ENCODE measurements at regions not wholly inside any gene's neighbourhood (a gene's known extent, or its start where the extent isn't known, plus 50 kb on each side); places are given as distances from the start of the nearest gene placed in this dataset.

- H3K36me3 ChIP-seq, result no peaks in the 10 kb centered on the region
- no peak overlapping the region for H3K4me2 ChIP-seq
- H3K27ac Mint-ChIP-seq, result no peak overlapping the region
- no peaks in the 10 kb centered on the region for H3K27me3 ChIP-seq
- no peak overlapping the region for H3K4me3 ChIP-seq
- H3F3A ChIP-seq (ENCODE audit: low read depth), result no peaks in the 10 kb centered on the region
- no peak overlapping the region for H3K9ac ChIP-seq
- H3K9me3 Mint-ChIP-seq, result peaks cover 13% of the 10 kb centered on the region
- H3K36me3 Mint-ChIP-seq, result no peaks in the 10 kb centered on the region
- no peaks in the 10 kb centered on the region for H3K9me3 ChIP-seq (ENCODE audit: low read depth)
- no peak overlapping the region for H3K27ac ChIP-seq
- H3K4me3 Mint-ChIP-seq, result no peak overlapping the region
- TF ChIP-seq EZH2phosphoT487 (IDR thresholded peaks at IDR 0.05), result no peak
- TF ChIP-seq EZH2 (IDR thresholded peaks at IDR 0.05), result no peak
- TF ChIP-seq, protein P1, sequence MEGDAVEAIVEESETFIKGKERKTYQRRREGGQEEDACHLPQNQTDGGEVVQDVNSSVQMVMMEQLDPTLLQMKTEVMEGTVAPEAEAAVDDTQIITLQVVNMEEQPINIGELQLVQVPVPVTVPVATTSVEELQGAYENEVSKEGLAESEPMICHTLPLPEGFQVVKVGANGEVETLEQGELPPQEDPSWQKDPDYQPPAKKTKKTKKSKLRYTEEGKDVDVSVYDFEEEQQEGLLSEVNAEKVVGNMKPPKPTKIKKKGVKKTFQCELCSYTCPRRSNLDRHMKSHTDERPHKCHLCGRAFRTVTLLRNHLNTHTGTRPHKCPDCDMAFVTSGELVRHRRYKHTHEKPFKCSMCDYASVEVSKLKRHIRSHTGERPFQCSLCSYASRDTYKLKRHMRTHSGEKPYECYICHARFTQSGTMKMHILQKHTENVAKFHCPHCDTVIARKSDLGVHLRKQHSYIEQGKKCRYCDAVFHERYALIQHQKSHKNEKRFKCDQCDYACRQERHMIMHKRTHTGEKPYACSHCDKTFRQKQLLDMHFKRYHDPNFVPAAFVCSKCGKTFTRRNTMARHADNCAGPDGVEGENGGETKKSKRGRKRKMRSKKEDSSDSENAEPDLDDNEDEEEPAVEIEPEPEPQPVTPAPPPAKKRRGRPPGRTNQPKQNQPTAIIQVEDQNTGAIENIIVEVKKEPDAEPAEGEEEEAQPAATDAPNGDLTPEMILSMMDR (IDR thresholded peaks at IDR 0.05), result no peak
- no peaks in the 10 kb centered on the region for H3K4me1 ChIP-seq
- H2AFZ ChIP-seq (replicated peaks), result no peak overlapping the region
- peaks cover 17% of the 10 kb centered on the region for H3K4me1 Mint-ChIP-seq
- DNase-seq (ENCODE audit: low spot score), result no peak
- no peaks in the 10 kb centered on the region for H3K79me2 ChIP-seq (ENCODE audit: low read depth)
- H4K20me1 ChIP-seq (ENCODE audit: low read depth), result no peaks in the 10 kb centered on the region
- H3K27me3 Mint-ChIP-seq (ENCODE audit: insufficient read depth, low read depth), result peaks cover 20% of the 10 kb centered on the region
Measured at GRCh38 chr11:69403556-69404215, 77.8 kb upstream of the LINC01488 start.

- peaks cover 10% of the 10 kb centered on the region for H3K27me3 Mint-ChIP-seq (ENCODE audit: insufficient read depth, low read depth)
- H3K9me3 Mint-ChIP-seq, result peaks cover 13% of the 10 kb centered on the region
- H3K4me3 Mint-ChIP-seq, result no peak overlapping the region
Measured at GRCh38 chr11:69406060-69406459, 75.4 kb upstream of the LINC01488 start.

GRCh38 chr11:69409812-69410645 is 71.4 kb upstream of the LINC01488 start:
- no peak overlapping the region for H3K27ac Mint-ChIP-seq
- no peaks in the 10 kb centered on the region for H3K36me3 Mint-ChIP-seq
- H3K4me3 Mint-ChIP-seq, result no peak overlapping the region
- Histone ChIP-seq H3F3A (ENCODE audit: low read depth) (no peaks in the 10 kb centered on the region), H3K36me3 (no peaks in the 10 kb centered on the region), H3K27me3 (no peaks in the 10 kb centered on the region), H3K79me2 (ENCODE audit: low read depth) (no peaks in the 10 kb centered on the region), H3K27ac (no peak overlapping the region), H3K4me2 (no peak overlapping the region), H3K9me3 (ENCODE audit: low read depth) (no peaks in the 10 kb centered on the region), H2AFZ (replicated peaks) (no peak overlapping the region), H3K4me3 (no peak overlapping the region), H3K4me1 (no peaks in the 10 kb centered on the region), H4K20me1 (ENCODE audit: low read depth) (no peaks in the 10 kb centered on the region), H3K9ac (no peak overlapping the region)
- H3K9me3 Mint-ChIP-seq, result no peaks in the 10 kb centered on the region
- no peaks in the 10 kb centered on the region for H3K4me1 Mint-ChIP-seq
- H3K27me3 Mint-ChIP-seq (ENCODE audit: insufficient read depth, low read depth), result peaks cover 11% of the 10 kb centered on the region
- no peak for TF ChIP-seq EZH2phosphoT487 (IDR thresholded peaks at IDR 0.05)
- TF ChIP-seq EZH2 (IDR thresholded peaks at IDR 0.05), result no peak
- TF ChIP-seq, protein P1 (IDR thresholded peaks at IDR 0.05), result no peak
- DNase-seq (ENCODE audit: low spot score), result no peak

More at GRCh38 chr11:69406060-69406459, 75.4 kb upstream of the LINC01488 start:
- H3K27me3 ChIP-seq, result no peaks in the 10 kb centered on the region
- H4K20me1 ChIP-seq (ENCODE audit: low read depth), result no peaks in the 10 kb centered on the region
- no peak overlapping the region for H3K4me3 ChIP-seq
- no peak overlapping the region for H3K27ac ChIP-seq
- no peak overlapping the region for H2AFZ ChIP-seq (replicated peaks)
- no peaks in the 10 kb centered on the region for H3K4me1 ChIP-seq
- H3K36me3 Mint-ChIP-seq, result no peaks in the 10 kb centered on the region
- no peak overlapping the region for H3K27ac Mint-ChIP-seq
- TF ChIP-seq, protein P1 (IDR thresholded peaks at IDR 0.05), result no peak
- TF ChIP-seq EZH2 (IDR thresholded peaks at IDR 0.05), result no peak
- no peak for TF ChIP-seq EZH2phosphoT487 (IDR thresholded peaks at IDR 0.05)
- no peaks in the 10 kb centered on the region for H3F3A ChIP-seq (ENCODE audit: low read depth)
- no peak overlapping the region for H3K4me2 ChIP-seq
- no peaks in the 10 kb centered on the region for H3K4me1 Mint-ChIP-seq
- H3K9me3 ChIP-seq (ENCODE audit: low read depth), result no peaks in the 10 kb centered on the region
- H3K36me3 ChIP-seq, result no peaks in the 10 kb centered on the region
- no peak for DNase-seq (ENCODE audit: low spot score)
- H3K9ac ChIP-seq, result no peak overlapping the region
- H3K79me2 ChIP-seq (ENCODE audit: low read depth), result no peaks in the 10 kb centered on the region
